ENCODE measurements at regions not wholly inside any gene's neighbourhood (a gene's known extent, or its start where the extent isn't known, plus 50 kb on each side); places are given as distances from the start of the nearest gene placed in this dataset.

- no peaks in the 10 kb centered on the region for H3K36me3 Mint-ChIP-seq (ENCODE audit: low read depth, unreplicated experiment)
- Histone ChIP-seq H4K20me1 (ENCODE audit: insufficient read depth, low read length) (no peaks in the 10 kb centered on the region), H3K9ac (ENCODE audit: low read length) (no peak overlapping the region), H3K79me2 (ENCODE audit: insufficient read depth, low read length) (no peaks in the 10 kb centered on the region), H3K4me3 (ENCODE audit: insufficient read depth, low read depth, low read length) (no peak overlapping the region), H3K4me1 (ENCODE audit: insufficient read depth, low read length) (no peaks in the 10 kb centered on the region), H2AFZ (ENCODE audit: low read depth, low read length) (no peak overlapping the region), H3K27ac (ENCODE audit: low read depth, low read length) (no peak overlapping the region), H3K36me3 (ENCODE audit: insufficient read depth, low read length) (no peaks in the 10 kb centered on the region), H3K27me3 (ENCODE audit: insufficient read depth, low read length) (no peaks in the 10 kb centered on the region), H3K9me3 (ENCODE audit: insufficient read depth, low read depth, low read length) (no peaks in the 10 kb centered on the region), H3K4me2 (ENCODE audit: low read length) (no peak overlapping the region)
- peaks cover 12% of the 10 kb centered on the region for H3K9me3 Mint-ChIP-seq (ENCODE audit: unreplicated experiment)
- H3K4me1 Mint-ChIP-seq (ENCODE audit: low read depth, unreplicated experiment) = peaks cover 13% of the 10 kb centered on the region
- no peak overlapping the region for H3K4me3 Mint-ChIP-seq (ENCODE audit: unreplicated experiment)
- no peaks in the 10 kb centered on the region for H3K27me3 Mint-ChIP-seq (ENCODE audit: low read depth, unreplicated experiment)
- peak overlapping the region; percentile 26 for H3K27ac Mint-ChIP-seq (ENCODE audit: unreplicated experiment)
- TF ChIP-seq EZH2 (IDR thresholded peaks at IDR 0.05; ENCODE audit: insufficient read depth, low read length) = no peak
- TF ChIP-seq CTCF (IDR thresholded peaks at IDR 0.05; ENCODE audit: insufficient read depth, low read depth, low read length) = no peak
- no peak for FAIRE-seq
- DNase-seq (ENCODE audit: low read depth) = peak; percentile 26
Measured at GRCh38 chr3:46098319-46098761, 71.1 kb upstream of the XCR1 start.

- Histone ChIP-seq H3K27ac (ENCODE audit: low read depth, low read length) (no peak overlapping the region), H3K4me1 (ENCODE audit: insufficient read depth, low read length) (no peaks in the 10 kb centered on the region), H3K27me3 (ENCODE audit: insufficient read depth, low read length) (no peaks in the 10 kb centered on the region), H3K9me3 (ENCODE audit: insufficient read depth, low read depth, low read length) (no peaks in the 10 kb centered on the region), H2AFZ (ENCODE audit: low read depth, low read length) (no peak overlapping the region), H3K4me3 (ENCODE audit: insufficient read depth, low read depth, low read length) (no peak overlapping the region), H3K9ac (ENCODE audit: low read length) (no peak overlapping the region), H3K79me2 (ENCODE audit: insufficient read depth, low read length) (no peaks in the 10 kb centered on the region), H3K4me2 (ENCODE audit: low read length) (no peak overlapping the region), H3K36me3 (ENCODE audit: insufficient read depth, low read length) (no peaks in the 10 kb centered on the region), H4K20me1 (ENCODE audit: insufficient read depth, low read length) (no peaks in the 10 kb centered on the region)
- no peak for FAIRE-seq
- TF ChIP-seq EZH2 (IDR thresholded peaks at IDR 0.05; ENCODE audit: insufficient read depth, low read length) (no peak), CTCF (IDR thresholded peaks at IDR 0.05; ENCODE audit: insufficient read depth, low read depth, low read length) (no peak)
- Mint-ChIP-seq H3K27ac (ENCODE audit: unreplicated experiment) (no peak overlapping the region), H3K27me3 (ENCODE audit: low read depth, unreplicated experiment) (no peaks in the 10 kb centered on the region), H3K4me3 (ENCODE audit: unreplicated experiment) (no peak overlapping the region), H3K4me1 (ENCODE audit: low read depth, unreplicated experiment) (peaks cover 10% of the 10 kb centered on the region), H3K9me3 (ENCODE audit: unreplicated experiment) (peaks cover 12% of the 10 kb centered on the region), H3K36me3 (ENCODE audit: low read depth, unreplicated experiment) (no peaks in the 10 kb centered on the region)
- no peak for DNase-seq (ENCODE audit: low read depth)
Measured at GRCh38 chr3:46097691-46098241, 70.5 kb upstream of the XCR1 start.

- Histone ChIP-seq H3K36me3 (ENCODE audit: insufficient read depth, low read length) (no peaks in the 10 kb centered on the region), H3K27ac (ENCODE audit: low read depth, low read length) (no peak overlapping the region), H3K4me2 (ENCODE audit: low read length) (no peak overlapping the region), H3K4me1 (ENCODE audit: insufficient read depth, low read length) (no peaks in the 10 kb centered on the region), H2AFZ (ENCODE audit: low read depth, low read length) (no peak overlapping the region), H3K9me3 (ENCODE audit: insufficient read depth, low read depth, low read length) (no peaks in the 10 kb centered on the region), H3K79me2 (ENCODE audit: insufficient read depth, low read length) (no peaks in the 10 kb centered on the region), H3K27me3 (ENCODE audit: insufficient read depth, low read length) (no peaks in the 10 kb centered on the region), H3K9ac (ENCODE audit: low read length) (no peak overlapping the region), H3K4me3 (ENCODE audit: insufficient read depth, low read depth, low read length) (no peak overlapping the region), H4K20me1 (ENCODE audit: insufficient read depth, low read length) (no peaks in the 10 kb centered on the region)
- peaks cover 16% of the 10 kb centered on the region for H3K4me1 Mint-ChIP-seq (ENCODE audit: low read depth, unreplicated experiment)
- H3K4me3 Mint-ChIP-seq (ENCODE audit: unreplicated experiment) = no peak overlapping the region
- no peak overlapping the region for H3K27ac Mint-ChIP-seq (ENCODE audit: unreplicated experiment)
- DNase-seq (ENCODE audit: low read depth) (no peak), FAIRE-seq (no peak)
- no peak for TF ChIP-seq EZH2 (IDR thresholded peaks at IDR 0.05; ENCODE audit: insufficient read depth, low read length)
- no peak for TF ChIP-seq CTCF (IDR thresholded peaks at IDR 0.05; ENCODE audit: insufficient read depth, low read depth, low read length)
- H3K9me3 Mint-ChIP-seq (ENCODE audit: unreplicated experiment) = peaks cover 7% of the 10 kb centered on the region
- no peaks in the 10 kb centered on the region for H3K36me3 Mint-ChIP-seq (ENCODE audit: low read depth, unreplicated experiment)
- H3K27me3 Mint-ChIP-seq (ENCODE audit: low read depth, unreplicated experiment) = no peaks in the 10 kb centered on the region
Measured at GRCh38 chr3:46096781-46097180, 69.5 kb upstream of the XCR1 start.

Measured in astrocyte (in vitro differentiated cells and primary cell).